ENCODE measurements at regions not wholly inside any gene's neighbourhood (a gene's known extent, or its start where the extent isn't known, plus 50 kb on each side); places are given as distances from the start of the nearest gene placed in this dataset.

DNA sequence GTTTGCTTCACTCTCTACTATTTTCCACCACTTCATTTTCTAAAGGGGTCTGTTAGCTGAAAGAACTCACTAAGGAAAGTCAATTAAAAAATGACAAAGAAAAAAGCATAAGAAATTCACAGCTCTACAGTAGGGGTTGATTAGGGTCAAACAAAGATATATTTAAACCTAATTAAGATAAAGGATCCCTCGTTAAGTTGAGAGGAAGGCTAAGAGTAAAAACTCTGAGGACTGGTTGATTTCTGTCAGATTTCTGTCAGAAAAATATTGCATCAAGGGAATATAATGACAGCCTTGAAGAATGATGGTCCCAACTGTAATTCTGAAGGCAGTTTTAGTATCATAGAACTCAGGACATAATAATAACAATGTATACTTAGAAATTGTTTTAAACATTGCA lies 218.0 kb downstream of the QDPR start:
- no peak for TF ChIP-seq POLR2AphosphoS5 (IDR thresholded peaks at IDR 0.05; ENCODE audit: low read depth)
- no peak for TF ChIP-seq EZH2 (IDR thresholded peaks at IDR 0.05; ENCODE audit: low read depth, unreplicated experiment)
- TF ChIP-seq, protein P1, sequence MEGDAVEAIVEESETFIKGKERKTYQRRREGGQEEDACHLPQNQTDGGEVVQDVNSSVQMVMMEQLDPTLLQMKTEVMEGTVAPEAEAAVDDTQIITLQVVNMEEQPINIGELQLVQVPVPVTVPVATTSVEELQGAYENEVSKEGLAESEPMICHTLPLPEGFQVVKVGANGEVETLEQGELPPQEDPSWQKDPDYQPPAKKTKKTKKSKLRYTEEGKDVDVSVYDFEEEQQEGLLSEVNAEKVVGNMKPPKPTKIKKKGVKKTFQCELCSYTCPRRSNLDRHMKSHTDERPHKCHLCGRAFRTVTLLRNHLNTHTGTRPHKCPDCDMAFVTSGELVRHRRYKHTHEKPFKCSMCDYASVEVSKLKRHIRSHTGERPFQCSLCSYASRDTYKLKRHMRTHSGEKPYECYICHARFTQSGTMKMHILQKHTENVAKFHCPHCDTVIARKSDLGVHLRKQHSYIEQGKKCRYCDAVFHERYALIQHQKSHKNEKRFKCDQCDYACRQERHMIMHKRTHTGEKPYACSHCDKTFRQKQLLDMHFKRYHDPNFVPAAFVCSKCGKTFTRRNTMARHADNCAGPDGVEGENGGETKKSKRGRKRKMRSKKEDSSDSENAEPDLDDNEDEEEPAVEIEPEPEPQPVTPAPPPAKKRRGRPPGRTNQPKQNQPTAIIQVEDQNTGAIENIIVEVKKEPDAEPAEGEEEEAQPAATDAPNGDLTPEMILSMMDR (conservative IDR thresholded peaks at IDR 0.05; ENCODE audit: low read depth in 2 of 2), result no peak
- no peak for TF ChIP-seq EZH2phosphoT487 (IDR thresholded peaks at IDR 0.05; ENCODE audit: unreplicated experiment)

Measured in GM23338 (cell line).